ENCODE measurements at regions not wholly inside any gene's neighbourhood (a gene's known extent, or its start where the extent isn't known, plus 50 kb on each side); places are given as distances from the start of the nearest gene placed in this dataset.

DNA sequence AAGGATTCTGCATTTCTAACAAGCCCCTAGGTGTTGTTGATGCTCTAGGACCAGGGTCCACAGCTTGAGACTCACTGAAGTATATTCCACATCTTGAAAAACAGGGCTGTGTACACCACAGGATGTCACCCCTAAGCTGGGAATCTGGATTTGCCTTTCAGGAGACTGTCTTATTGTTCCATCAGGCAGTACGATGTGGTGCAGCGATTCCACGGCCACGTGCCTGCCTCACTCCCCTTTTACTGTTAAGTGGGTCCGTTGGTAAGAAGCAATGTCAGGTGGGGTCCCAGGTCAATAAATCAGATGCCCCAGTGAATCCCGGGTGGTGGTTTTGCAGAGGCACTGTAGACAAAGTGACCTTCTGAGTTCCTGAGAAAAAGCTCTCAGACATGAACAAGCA is 470.7 kb downstream of the HS3ST3B1 start:
- Mint-ChIP-seq H3K36me3 (ENCODE audit: low read depth) (no peaks in the 10 kb centered on the region), H3K4me1 (no peaks in the 10 kb centered on the region)

DNA sequence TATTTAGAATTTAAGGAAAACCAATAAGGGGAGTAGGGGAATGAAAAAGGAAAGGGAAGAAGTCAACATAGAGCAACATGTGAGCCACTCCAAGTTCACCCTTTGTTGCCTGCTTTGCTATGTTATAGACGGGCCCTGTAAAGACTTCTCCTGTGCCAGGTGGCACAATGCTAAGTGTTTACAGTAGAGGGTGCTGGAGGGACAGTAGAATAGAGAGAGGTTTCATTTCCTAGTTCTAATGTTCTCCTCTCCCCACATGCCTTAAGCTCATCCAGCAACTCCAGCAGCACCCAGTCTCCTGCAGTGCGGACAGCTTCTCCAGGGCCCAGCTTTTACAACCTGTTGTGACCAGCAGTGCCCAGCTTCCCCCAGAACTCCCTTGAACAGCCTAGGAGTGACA is 468.0 kb downstream of the HS3ST3B1 start:
- Mint-ChIP-seq H3K36me3 (ENCODE audit: low read depth) (no peaks in the 10 kb centered on the region), H3K4me3 (no peak overlapping the region), H3K9me3 (peaks cover 4% of the 10 kb centered on the region), H3K27ac (no peak overlapping the region), H3K4me1 (no peaks in the 10 kb centered on the region), H3K27me3 (peaks cover 19% of the 10 kb centered on the region)
- no peak for ATAC-seq (replicated peaks)

More for the DNA sequence above, 470.7 kb downstream of the HS3ST3B1 start:
- ATAC-seq (replicated peaks), result no peak
- Mint-ChIP-seq H3K27me3 (peaks cover 27% of the 10 kb centered on the region), H3K4me3 (no peak overlapping the region), H3K27ac (no peak overlapping the region), H3K9me3 (peaks cover 8% of the 10 kb centered on the region)

DNA sequence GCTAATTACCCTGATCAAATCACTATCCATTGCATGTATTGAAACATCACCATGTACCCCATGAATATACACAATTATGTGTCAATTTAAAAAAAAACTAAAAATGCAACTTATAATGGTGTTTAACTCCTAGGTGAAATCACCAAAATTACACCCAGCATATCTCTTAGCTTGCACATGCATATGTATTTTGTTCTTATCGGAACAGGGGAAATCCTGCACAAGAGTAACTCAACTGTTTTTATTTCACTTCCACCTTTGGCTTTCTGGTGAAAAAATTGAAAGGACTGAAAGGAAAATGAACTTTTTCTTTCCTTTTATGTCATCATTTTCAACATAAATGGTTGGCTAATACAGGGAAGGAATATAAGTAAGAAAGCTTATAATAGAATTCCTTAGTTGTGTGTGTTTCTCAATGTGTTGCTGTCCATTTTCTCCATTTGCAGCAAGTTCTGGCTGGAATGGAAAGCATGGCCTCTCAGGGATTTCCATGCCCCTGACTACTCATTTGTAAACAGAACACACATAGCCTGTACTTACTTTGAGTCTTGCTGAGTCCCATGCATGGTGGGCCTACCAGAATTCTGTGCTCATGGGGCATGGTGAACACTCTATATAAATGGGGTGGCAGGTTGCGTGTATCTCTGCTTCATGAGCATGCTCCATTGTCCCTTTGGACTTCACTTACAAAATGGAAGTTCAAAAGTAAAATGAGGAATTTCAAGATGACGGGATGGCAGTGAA is 462.0 kb downstream of the HS3ST3B1 start:
- Mint-ChIP-seq H3K27ac (no peak overlapping the region), H3K27me3 (peaks cover 7% of the 10 kb centered on the region), H3K4me1 (no peaks in the 10 kb centered on the region), H3K9me3 (no peaks in the 10 kb centered on the region), H3K36me3 (ENCODE audit: low read depth) (no peaks in the 10 kb centered on the region), H3K4me3 (no peak overlapping the region)
- ATAC-seq (replicated peaks), result no peak

DNA sequence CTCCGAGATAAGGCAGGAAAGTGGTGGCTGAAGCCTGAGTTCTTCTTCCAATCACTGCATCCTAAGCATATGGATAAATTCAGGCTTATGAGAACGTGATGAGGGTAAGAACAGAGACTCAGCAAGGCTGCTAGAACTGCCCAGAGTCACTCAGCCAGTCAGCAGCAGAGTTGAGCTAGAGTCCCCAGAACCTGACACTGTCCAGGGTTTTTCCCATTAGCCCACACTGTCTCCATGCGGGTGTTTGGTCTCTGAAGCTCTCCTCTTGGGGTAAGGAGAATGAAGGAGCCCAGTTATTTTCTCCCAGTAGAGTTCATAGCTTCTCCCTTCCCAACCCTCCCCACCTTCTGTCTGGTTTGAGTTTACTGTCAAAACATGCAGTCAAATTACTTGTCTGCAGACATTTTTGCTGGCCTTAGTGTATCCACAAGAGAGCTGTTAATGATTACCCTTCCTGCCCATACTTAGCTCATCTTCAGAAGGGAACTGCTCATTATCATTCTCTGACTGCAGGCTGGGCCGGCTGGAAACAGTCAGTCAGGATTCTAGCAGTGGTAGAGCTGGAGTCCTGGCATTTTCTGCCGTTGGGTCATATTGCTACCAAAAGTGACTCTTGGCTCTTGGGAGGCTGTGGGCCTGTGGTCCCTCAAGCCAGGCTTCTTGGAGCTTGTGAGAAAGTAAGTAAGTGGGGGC is 460.0 kb downstream of the HS3ST3B1 start:
- ATAC-seq (replicated peaks), result no peak
- Mint-ChIP-seq H3K4me1 (no peaks in the 10 kb centered on the region), H3K27ac (no peak overlapping the region), H3K27me3 (peaks cover 15% of the 10 kb centered on the region), H3K9me3 (no peaks in the 10 kb centered on the region), H3K36me3 (ENCODE audit: low read depth) (no peaks in the 10 kb centered on the region), H3K4me3 (no peak overlapping the region)

DNA sequence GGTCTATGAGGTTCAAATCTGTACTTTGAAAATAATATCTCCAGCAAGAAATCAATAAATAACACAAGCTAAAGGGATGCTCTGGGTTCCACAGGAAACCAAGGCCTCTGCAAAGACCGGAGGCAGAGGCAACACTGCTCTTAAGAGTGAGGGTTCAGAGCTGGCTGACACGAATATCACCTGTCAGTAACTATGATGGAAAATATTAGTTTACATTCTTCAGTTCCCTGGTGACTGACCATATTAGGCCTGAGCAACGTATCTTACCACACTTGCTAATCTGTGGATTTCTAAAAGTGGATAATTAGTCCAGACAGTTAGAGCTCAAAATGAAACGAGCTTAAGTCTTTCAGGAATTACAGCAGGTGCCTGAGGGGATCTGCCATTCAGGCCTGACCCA is 459.3 kb downstream of the HS3ST3B1 start:
- H3K27ac Mint-ChIP-seq, result no peak overlapping the region
- no peak overlapping the region for H3K4me3 Mint-ChIP-seq
- H3K36me3 Mint-ChIP-seq (ENCODE audit: low read depth), result no peaks in the 10 kb centered on the region
- ATAC-seq (replicated peaks), result no peak
- no peaks in the 10 kb centered on the region for H3K9me3 Mint-ChIP-seq
- no peaks in the 10 kb centered on the region for H3K4me1 Mint-ChIP-seq
- H3K27me3 Mint-ChIP-seq, result peaks cover 13% of the 10 kb centered on the region

DNA sequence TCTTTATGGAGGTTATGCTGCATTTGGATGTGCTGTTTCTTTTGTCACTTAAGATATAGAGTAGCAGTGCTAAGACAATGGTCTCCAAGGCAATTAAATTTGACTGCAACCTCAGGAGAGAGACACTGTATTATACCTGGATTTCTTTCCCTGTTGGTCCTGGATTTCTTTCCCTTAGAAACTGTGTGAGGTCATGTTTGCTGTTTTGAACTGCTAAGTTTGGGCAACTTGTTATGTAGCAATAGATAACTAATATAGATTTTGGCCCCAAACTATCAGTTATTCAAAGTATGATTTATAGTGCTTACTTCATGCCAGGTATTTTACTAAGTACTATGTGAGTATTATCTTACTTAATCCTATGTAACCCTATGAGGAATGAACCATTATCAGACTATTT is 458.4 kb downstream of the HS3ST3B1 start:
- Mint-ChIP-seq H3K9me3 (no peaks in the 10 kb centered on the region), H3K4me3 (no peak overlapping the region), H3K4me1 (no peaks in the 10 kb centered on the region), H3K27ac (no peak overlapping the region), H3K27me3 (peaks cover 13% of the 10 kb centered on the region), H3K36me3 (ENCODE audit: low read depth) (no peaks in the 10 kb centered on the region)
- ATAC-seq (replicated peaks), result no peak

DNA sequence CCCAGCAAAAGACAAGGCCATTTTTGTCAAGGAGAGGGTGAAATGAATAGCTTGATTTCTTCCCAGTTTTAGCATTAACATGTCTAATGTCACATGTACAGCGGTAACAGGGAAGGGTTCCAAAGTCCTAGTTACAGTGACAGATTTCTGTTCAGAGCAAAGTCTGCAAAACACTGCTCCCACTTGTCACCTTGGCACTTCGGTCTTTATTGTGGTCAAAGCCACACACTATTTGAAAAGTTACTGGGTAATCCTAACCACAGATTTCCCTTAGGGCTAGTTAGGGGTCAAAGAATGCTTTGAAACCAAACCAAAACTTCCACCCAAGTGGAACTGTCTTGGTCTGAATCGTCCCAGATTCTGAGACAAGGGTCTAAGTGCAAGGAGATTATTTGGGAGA is 455.6 kb downstream of the HS3ST3B1 start:
- no peak for ATAC-seq (replicated peaks)
- no peak overlapping the region for H3K27ac Mint-ChIP-seq
- H3K4me3 Mint-ChIP-seq, result no peak overlapping the region
- H3K4me1 Mint-ChIP-seq, result no peaks in the 10 kb centered on the region
- no peaks in the 10 kb centered on the region for H3K36me3 Mint-ChIP-seq (ENCODE audit: low read depth)
- H3K9me3 Mint-ChIP-seq, result no peaks in the 10 kb centered on the region
- peaks cover 16% of the 10 kb centered on the region for H3K27me3 Mint-ChIP-seq

DNA sequence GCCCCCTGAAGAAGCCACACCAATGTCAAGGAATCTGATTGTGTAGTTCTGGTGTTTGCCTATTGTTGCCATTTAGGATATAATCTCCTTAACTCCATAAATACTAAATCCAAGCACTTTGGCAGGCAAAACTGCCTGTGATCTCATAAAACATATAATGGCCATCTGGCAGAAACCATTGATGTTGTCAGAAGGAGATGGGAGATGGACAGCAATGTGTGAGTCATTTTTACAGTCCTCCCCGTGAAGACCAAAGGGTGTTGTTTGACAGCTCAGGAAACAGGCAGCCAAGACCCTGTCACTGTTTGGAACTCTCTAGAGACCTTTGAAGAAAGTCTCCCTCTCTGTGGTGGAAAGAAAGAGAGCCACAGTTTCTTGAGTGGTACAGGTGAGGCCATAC is 454.1 kb downstream of the HS3ST3B1 start:
- ATAC-seq (replicated peaks), result no peak
- Mint-ChIP-seq H3K4me3 (no peak overlapping the region), H3K9me3 (no peaks in the 10 kb centered on the region), H3K4me1 (no peaks in the 10 kb centered on the region), H3K27ac (no peak overlapping the region), H3K36me3 (ENCODE audit: low read depth) (no peaks in the 10 kb centered on the region), H3K27me3 (peaks cover 16% of the 10 kb centered on the region)

DNA sequence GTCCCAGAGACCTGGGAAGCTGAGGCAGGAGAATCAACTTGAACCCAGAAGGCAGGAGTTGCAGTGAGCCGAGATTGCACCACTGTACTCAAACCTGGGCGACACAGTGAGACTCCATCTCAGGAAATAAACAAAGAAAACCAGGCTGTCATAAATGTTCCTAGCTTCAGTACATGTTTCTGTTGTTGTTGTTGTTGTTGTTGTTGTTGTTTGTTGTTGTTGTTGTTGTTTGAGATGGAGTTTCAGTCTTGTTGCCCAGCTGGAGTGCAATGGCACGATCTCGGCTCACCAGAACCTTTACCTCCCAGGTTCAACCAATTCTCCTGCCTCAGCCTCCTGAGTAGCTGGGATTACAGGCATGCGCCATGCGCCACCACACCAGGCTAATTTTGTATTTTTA is 452.5 kb downstream of the HS3ST3B1 start:
- no peak overlapping the region for H3K27ac Mint-ChIP-seq
- H3K4me1 Mint-ChIP-seq, result no peaks in the 10 kb centered on the region
- H3K27me3 Mint-ChIP-seq, result peaks cover 12% of the 10 kb centered on the region
- H3K4me3 Mint-ChIP-seq, result no peak overlapping the region
- no peaks in the 10 kb centered on the region for H3K9me3 Mint-ChIP-seq
- no peaks in the 10 kb centered on the region for H3K36me3 Mint-ChIP-seq (ENCODE audit: low read depth)
- ATAC-seq (replicated peaks), result no peak

DNA sequence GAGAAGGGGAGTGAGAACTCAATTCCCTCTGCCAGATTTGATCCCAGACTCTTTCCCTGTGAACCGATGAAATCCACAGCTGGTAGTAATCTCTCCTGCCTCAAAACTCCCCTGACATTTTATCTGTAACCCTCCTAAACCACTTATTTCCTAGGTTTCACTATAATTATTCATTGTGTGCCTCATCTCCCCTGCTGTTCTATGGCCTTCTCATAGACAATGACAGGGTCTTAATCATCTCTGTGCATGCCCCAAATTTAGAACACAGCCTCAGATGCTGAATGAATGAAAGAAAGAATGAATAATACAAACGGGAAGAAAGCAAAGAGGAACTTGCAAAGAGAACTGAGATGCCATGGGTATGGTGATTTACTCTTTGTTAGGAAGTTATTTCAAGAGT is 451.1 kb downstream of the HS3ST3B1 start:
- ATAC-seq (replicated peaks), result peak; percentile 37

DNA sequence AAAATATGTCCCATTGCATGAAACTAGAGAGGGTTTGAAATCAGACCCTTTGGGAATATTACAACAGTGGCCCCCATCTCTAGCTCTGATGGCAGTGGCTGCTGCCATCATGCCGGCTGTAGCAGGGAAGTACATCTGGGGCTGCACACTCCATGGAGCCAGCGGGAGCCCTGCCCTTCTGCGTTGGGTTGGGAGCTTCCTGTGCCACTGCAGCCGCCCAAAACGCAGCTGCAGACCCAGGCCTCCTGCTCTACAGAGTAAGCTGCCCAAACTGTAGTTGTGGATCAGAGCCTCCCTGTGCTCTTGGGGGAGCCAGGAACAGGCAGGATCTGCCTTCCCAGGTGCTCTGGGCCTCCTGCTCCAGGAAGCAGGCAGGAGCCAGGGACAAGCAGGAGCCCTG is 450.0 kb downstream of the HS3ST3B1 start:
- H3K9me3 Mint-ChIP-seq, result no peaks in the 10 kb centered on the region
- no peaks in the 10 kb centered on the region for H3K4me1 Mint-ChIP-seq
- H3K4me3 Mint-ChIP-seq, result no peak overlapping the region
- H3K27ac Mint-ChIP-seq, result no peak overlapping the region
- H3K27me3 Mint-ChIP-seq, result peaks cover 3% of the 10 kb centered on the region
- H3K36me3 Mint-ChIP-seq (ENCODE audit: low read depth), result no peaks in the 10 kb centered on the region
- ATAC-seq (replicated peaks), result no peak

More for the DNA sequence above, 451.1 kb downstream of the HS3ST3B1 start:
- H3K4me1 Mint-ChIP-seq, result no peaks in the 10 kb centered on the region
- no peak overlapping the region for H3K4me3 Mint-ChIP-seq
- H3K27ac Mint-ChIP-seq, result no peak overlapping the region
- peaks cover 12% of the 10 kb centered on the region for H3K27me3 Mint-ChIP-seq
- no peaks in the 10 kb centered on the region for H3K36me3 Mint-ChIP-seq (ENCODE audit: low read depth)
- no peaks in the 10 kb centered on the region for H3K9me3 Mint-ChIP-seq

DNA sequence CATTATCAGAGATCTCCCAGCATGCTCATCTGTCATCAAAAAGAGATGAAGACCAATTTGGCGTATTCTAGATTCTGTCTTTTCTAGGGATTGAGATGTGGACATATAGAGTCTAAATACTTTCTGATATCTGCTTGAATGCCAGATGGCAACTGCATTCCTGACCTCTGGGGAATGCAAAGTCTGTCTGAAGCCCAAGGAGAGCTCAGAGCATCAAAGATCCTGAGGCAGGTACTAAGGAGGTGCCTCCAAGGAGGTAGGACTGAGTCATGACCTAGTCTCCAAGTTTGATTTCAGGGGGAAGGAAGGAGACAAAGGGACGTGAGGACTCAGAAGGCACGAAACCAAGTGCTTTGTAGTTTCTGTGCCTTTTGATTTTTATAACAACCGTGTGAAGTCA is 448.4 kb downstream of the HS3ST3B1 start:
- no peak for ATAC-seq (replicated peaks)
- Mint-ChIP-seq H3K4me3 (no peak overlapping the region), H3K27ac (no peak overlapping the region), H3K4me1 (no peaks in the 10 kb centered on the region), H3K9me3 (no peaks in the 10 kb centered on the region), H3K27me3 (peaks cover 3% of the 10 kb centered on the region), H3K36me3 (ENCODE audit: low read depth) (no peaks in the 10 kb centered on the region)

DNA sequence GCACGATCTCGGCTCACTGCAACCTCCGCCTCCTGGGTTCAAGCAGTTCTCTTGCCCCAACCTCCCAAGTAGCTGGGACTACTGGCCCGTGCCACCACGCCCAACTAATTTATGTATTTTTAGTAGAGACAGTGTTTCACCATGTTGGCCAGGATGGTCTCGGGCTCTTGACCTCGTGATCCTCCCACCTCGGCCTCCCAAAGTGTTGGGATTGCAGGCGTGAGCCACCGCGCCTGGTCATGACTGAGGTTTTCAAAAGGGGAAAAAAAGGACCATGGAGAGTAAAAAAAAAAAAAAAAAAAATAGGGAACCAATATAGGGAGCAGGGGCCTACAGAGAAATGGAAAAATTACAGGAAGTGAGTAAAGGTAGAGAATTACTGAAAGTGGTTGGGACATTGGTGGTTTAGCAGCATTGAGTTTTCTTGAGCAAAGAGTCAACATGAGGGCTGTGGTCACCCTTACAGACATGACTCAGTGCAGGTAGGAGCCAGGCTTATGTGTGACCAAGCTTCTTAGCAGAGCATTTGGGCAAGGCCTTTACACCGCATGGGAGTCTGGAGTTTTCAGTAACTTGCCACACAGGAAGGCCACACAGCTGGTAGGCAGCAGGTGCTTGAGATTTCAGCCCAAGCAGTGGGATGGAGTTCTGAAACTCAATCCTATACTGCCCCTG is 447.3 kb downstream of the HS3ST3B1 start:
- Mint-ChIP-seq H3K27ac (no peak overlapping the region), H3K4me3 (no peak overlapping the region), H3K36me3 (ENCODE audit: low read depth) (no peaks in the 10 kb centered on the region), H3K9me3 (no peaks in the 10 kb centered on the region), H3K27me3 (no peaks in the 10 kb centered on the region), H3K4me1 (no peaks in the 10 kb centered on the region)
- ATAC-seq (replicated peaks), result peak; percentile 91

DNA sequence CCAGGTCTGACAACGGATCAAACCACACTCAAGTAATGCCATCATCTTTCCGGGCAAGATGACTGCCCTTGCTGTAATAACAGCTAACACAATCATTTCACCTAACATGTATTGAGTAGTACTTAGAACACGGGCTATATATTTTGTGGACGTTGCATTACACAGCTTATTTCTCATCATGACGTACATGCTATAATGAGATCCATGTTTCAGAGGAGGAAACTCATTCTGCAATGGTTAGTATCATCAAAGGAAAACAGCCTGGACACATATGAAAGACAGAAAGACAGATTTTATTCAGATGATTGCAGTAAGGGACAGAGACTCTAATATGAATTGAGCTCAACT is 446.7 kb downstream of the HS3ST3B1 start:
- H3K36me3 Mint-ChIP-seq (ENCODE audit: low read depth), result no peaks in the 10 kb centered on the region
- H3K4me1 Mint-ChIP-seq, result no peaks in the 10 kb centered on the region
- H3K4me3 Mint-ChIP-seq, result no peak overlapping the region
- H3K9me3 Mint-ChIP-seq, result no peaks in the 10 kb centered on the region
- H3K27me3 Mint-ChIP-seq, result no peaks in the 10 kb centered on the region
- no peak for ATAC-seq (replicated peaks)
- no peak overlapping the region for H3K27ac Mint-ChIP-seq
